ENCODE measurements at regions not wholly inside any gene's neighbourhood (a gene's known extent, or its start where the extent isn't known, plus 50 kb on each side); places are given as distances from the start of the nearest gene placed in this dataset.
"Not testable (repeated sequence)": the region's sequence is repeated elsewhere in the genome, so short reads cannot be mapped to it uniquely, and the experiment has no call there.

- no TSS peak for BruUV-seq (replicated peaks)
- CTCF ChIA-PET = no interaction called here
- no peak for DNase-seq
Observed at GRCh38 chr12:113533842-113534375, 62.2 kb upstream of the LHX5 start.

GRCh38 chr12:113532292-113532691 lies 60.6 kb upstream of the LHX5 start:
- Mint-ChIP-seq H3K27ac (ENCODE audit: unreplicated experiment) (no peak overlapping the region), H3K27me3 (ENCODE audit: insufficient read depth, unreplicated experiment) (peaks cover 18% of the 10 kb centered on the region), H3K9me3 (ENCODE audit: unreplicated experiment) (peaks cover 5% of the 10 kb centered on the region), H3K36me3 (ENCODE audit: insufficient read depth, unreplicated experiment) (no peaks in the 10 kb centered on the region), H3K4me1 (ENCODE audit: low read depth, unreplicated experiment) (no peaks in the 10 kb centered on the region), H3K4me3 (ENCODE audit: unreplicated experiment) (no peak overlapping the region)
- Histone ChIP-seq H3K36me3 (ENCODE audit: control insufficient read depth, insufficient read depth, low read length) (no peaks in the 10 kb centered on the region), H3K4me1 (no peaks in the 10 kb centered on the region), H3K27me3 (replicated peaks; ENCODE audit: control insufficient read depth, insufficient read depth, low read length) (no peaks in the 10 kb centered on the region; the same call in none of the 2 replicates), H3K9me3 (no peaks in the 10 kb centered on the region), H3K4me3 (ENCODE audit: low read depth, low read length) (no peak overlapping the region)
- POLR2A ChIA-PET = no interaction called here
- TF ChIP-seq CTCF (IDR thresholded peaks at IDR 0.05; ENCODE audit: insufficient read depth in 1 of 2, low read depth in 1 of 2, low read length in 1 of 2, severe bottlenecking in 1 of 2, unreplicated experiment in 1 of 2) = no peak
- intact Hi-C loops (cut with micrococcal nuclease; ENCODE audit: unreplicated experiment) = no loop called here
- CTCF ChIA-PET = no interaction called here
- no TSS peak for BruUV-seq (replicated peaks)
- no peak for DNase-seq

More at GRCh38 chr12:113533842-113534375, 62.2 kb upstream of the LHX5 start:
- Histone ChIP-seq H3K4me1 (no peaks in the 10 kb centered on the region), H3K9me3 (no peaks in the 10 kb centered on the region), H3K27me3 (replicated peaks; ENCODE audit: control insufficient read depth, insufficient read depth, low read length) (no peaks in the 10 kb centered on the region; the same call in none of the 2 replicates), H3K4me3 (ENCODE audit: low read depth, low read length) (no peak overlapping the region), H3K36me3 (ENCODE audit: control insufficient read depth, insufficient read depth, low read length) (no peaks in the 10 kb centered on the region)
- POLR2A ChIA-PET = no interaction called here
- Mint-ChIP-seq H3K4me3 (ENCODE audit: unreplicated experiment) (no peak overlapping the region), H3K27me3 (ENCODE audit: insufficient read depth, unreplicated experiment) (peaks cover 17% of the 10 kb centered on the region), H3K27ac (ENCODE audit: unreplicated experiment) (no peak overlapping the region), H3K36me3 (ENCODE audit: insufficient read depth, unreplicated experiment) (no peaks in the 10 kb centered on the region), H3K9me3 (ENCODE audit: unreplicated experiment) (peaks cover 11% of the 10 kb centered on the region), H3K4me1 (ENCODE audit: low read depth, unreplicated experiment) (no peaks in the 10 kb centered on the region)
- TF ChIP-seq CTCF (IDR thresholded peaks at IDR 0.05; ENCODE audit: insufficient read depth in 1 of 2, low read depth in 1 of 2, low read length in 1 of 2, severe bottlenecking in 1 of 2, unreplicated experiment in 1 of 2) = no peak
- intact Hi-C loops (cut with micrococcal nuclease; ENCODE audit: unreplicated experiment) = no loop called here

GRCh38 chr12:113531073-113531472 lies 59.4 kb upstream of the LHX5 start:
- intact Hi-C loops (cut with micrococcal nuclease; ENCODE audit: unreplicated experiment); H3K36me3 Mint-ChIP-seq (ENCODE audit: insufficient read depth, unreplicated experiment); H3K27me3 ChIP-seq (replicated peaks; ENCODE audit: control insufficient read depth, insufficient read depth, low read length); H3K36me3 ChIP-seq (ENCODE audit: control insufficient read depth, insufficient read depth, low read length); H3K9me3 Mint-ChIP-seq (ENCODE audit: unreplicated experiment); POLR2A ChIA-PET; H3K9me3 ChIP-seq; H3K4me3 ChIP-seq (ENCODE audit: low read depth, low read length); H3K4me3 Mint-ChIP-seq (ENCODE audit: unreplicated experiment); DNase-seq; H3K4me1 ChIP-seq; H3K27ac Mint-ChIP-seq (ENCODE audit: unreplicated experiment); BruUV-seq (replicated peaks); H3K4me1 Mint-ChIP-seq (ENCODE audit: low read depth, unreplicated experiment); CTCF ChIA-PET: not testable (repeated sequence)
- H3K27me3 Mint-ChIP-seq (ENCODE audit: insufficient read depth, unreplicated experiment) = peaks cover 26% of the 10 kb centered on the region

Data from Caco-2 (cell line).